ENCODE measurements at regions not wholly inside any gene's neighbourhood (a gene's known extent, or its start where the extent isn't known, plus 50 kb on each side); places are given as distances from the start of the nearest gene placed in this dataset.

GRCh38 chr4:131534944-131535645 lies 1614.0 kb upstream of the PCDH10 start:
- ChIA-PET POLR2A (no interaction called here), CTCF (ENCODE audit: low intra/inter-chr PET ratio) (no interaction called here)
- in situ Hi-C loops (cut with MboI) (no loop called here), intact Hi-C loops (cut with micrococcal nuclease) (no loop called here)
- Histone ChIP-seq H3K27me3 (ENCODE audit: control insufficient read depth in 2 of 2, insufficient read depth in 2 of 2, low read length in 2 of 2) (no peaks in the 10 kb centered on the region), H3K36me3 (ENCODE audit: control insufficient read depth, insufficient read depth, low read length) (no peaks in the 10 kb centered on the region), H4K20me1 (replicated peaks; ENCODE audit: control insufficient read depth, insufficient read depth, low read length) (no peaks in the 10 kb centered on the region), H3K4me2 (ENCODE audit: insufficient read depth, low read length) (no peak overlapping the region), H3K4me1 (replicated peaks in 1 of 2; ENCODE audit: control insufficient read depth in 2 of 2, insufficient read depth in 2 of 2, low read length in 2 of 2) (no peaks in the 10 kb centered on the region), H2AFZ (ENCODE audit: low read depth, low read length) (no peak overlapping the region), H3K9me3 (replicated peaks; ENCODE audit: control insufficient read depth, insufficient read depth, low read depth, low read length) (no peaks in the 10 kb centered on the region; the same call in 1 of the 2 replicates), H3K9ac (ENCODE audit: insufficient read depth in 1 of 2, low read depth in 2 of 2, low read length in 2 of 2) (no peak overlapping the region), H3K27ac (ENCODE audit: extremely low read depth, low read depth, low read length) (no peak overlapping the region), H3K9me1 (ENCODE audit: control insufficient read depth, insufficient read depth, low read length) (no peaks in the 10 kb centered on the region), H3K4me3 (no peak overlapping the region), H3K79me2 (ENCODE audit: control insufficient read depth, insufficient read depth, low read length) (no peaks in the 10 kb centered on the region)
- 2% methylated on average over 7 of the region's 7 CpGs for WGBS (ENCODE audit: insufficient coverage, low coverage, missing lambda C conversion rate)
- TF ChIP-seq, protein P1, sequence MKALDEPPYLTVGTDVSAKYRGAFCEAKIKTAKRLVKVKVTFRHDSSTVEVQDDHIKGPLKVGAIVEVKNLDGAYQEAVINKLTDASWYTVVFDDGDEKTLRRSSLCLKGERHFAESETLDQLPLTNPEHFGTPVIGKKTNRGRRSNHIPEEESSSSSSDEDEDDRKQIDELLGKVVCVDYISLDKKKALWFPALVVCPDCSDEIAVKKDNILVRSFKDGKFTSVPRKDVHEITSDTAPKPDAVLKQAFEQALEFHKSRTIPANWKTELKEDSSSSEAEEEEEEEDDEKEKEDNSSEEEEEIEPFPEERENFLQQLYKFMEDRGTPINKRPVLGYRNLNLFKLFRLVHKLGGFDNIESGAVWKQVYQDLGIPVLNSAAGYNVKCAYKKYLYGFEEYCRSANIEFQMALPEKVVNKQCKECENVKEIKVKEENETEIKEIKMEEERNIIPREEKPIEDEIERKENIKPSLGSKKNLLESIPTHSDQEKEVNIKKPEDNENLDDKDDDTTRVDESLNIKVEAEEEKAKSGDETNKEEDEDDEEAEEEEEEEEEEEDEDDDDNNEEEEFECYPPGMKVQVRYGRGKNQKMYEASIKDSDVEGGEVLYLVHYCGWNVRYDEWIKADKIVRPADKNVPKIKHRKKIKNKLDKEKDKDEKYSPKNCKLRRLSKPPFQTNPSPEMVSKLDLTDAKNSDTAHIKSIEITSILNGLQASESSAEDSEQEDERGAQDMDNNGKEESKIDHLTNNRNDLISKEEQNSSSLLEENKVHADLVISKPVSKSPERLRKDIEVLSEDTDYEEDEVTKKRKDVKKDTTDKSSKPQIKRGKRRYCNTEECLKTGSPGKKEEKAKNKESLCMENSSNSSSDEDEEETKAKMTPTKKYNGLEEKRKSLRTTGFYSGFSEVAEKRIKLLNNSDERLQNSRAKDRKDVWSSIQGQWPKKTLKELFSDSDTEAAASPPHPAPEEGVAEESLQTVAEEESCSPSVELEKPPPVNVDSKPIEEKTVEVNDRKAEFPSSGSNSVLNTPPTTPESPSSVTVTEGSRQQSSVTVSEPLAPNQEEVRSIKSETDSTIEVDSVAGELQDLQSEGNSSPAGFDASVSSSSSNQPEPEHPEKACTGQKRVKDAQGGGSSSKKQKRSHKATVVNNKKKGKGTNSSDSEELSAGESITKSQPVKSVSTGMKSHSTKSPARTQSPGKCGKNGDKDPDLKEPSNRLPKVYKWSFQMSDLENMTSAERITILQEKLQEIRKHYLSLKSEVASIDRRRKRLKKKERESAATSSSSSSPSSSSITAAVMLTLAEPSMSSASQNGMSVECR (CRISPR knock-in tag; IDR thresholded peaks at IDR 0.05) = no peak
- no peak for TF ChIP-seq ZNF589 (CRISPR knock-in tag; IDR thresholded peaks at IDR 0.05; ENCODE audit: low read depth)
- no peak for TF ChIP-seq SMAD4 (CRISPR knock-in tag; conservative IDR thresholded peaks at IDR 0.05)
- no peak for TF ChIP-seq SIN3B (IDR thresholded peaks at IDR 0.05; ENCODE audit: low read depth)
- TF ChIP-seq ILK (tag; IDR thresholded peaks at IDR 0.05; ENCODE audit: borderline replicate concordance, low read depth) = no peak
- no peak for TF ChIP-seq U2AF1 (optimal IDR thresholded peaks at IDR 0.05; ENCODE audit: low read depth, low read length)
- TF ChIP-seq FOXP4 (CRISPR knock-in tag; IDR thresholded peaks at IDR 0.05; ENCODE audit: borderline replicate concordance) = no peak
- no peak for DNase-seq (ENCODE audit: extremely low read depth in 1 of 4, low spot score in 3 of 4)
- no peak for FAIRE-seq
- no TSS peak for BruUV-seq (replicated peaks)
- ATAC-seq = no peak
